Epithelial cell of prostate (primary cell): ENCODE measurements at regions not wholly inside any gene's neighbourhood (a gene's known extent, or its start where the extent isn't known, plus 50 kb on each side); places are given as distances from the start of the nearest gene placed in this dataset.
"Not testable (repeated sequence)": the region's sequence is repeated elsewhere in the genome, so short reads cannot be mapped to it uniquely, and the experiment has no call there.

Experiments used
- DNase-seq: peaks from one replicate; pipeline ENCODE4 v3.0.0-alpha.2; 2011; ENCODE audit warnings: low read depth, low spot score
- H3K27ac ChIP-seq: fragments of 450-650 bp; 2 replicates; pipeline ENCODE4 v1.5.1; 2017; ENCODE audit warnings: mild to moderate bottlenecking

DNA sequence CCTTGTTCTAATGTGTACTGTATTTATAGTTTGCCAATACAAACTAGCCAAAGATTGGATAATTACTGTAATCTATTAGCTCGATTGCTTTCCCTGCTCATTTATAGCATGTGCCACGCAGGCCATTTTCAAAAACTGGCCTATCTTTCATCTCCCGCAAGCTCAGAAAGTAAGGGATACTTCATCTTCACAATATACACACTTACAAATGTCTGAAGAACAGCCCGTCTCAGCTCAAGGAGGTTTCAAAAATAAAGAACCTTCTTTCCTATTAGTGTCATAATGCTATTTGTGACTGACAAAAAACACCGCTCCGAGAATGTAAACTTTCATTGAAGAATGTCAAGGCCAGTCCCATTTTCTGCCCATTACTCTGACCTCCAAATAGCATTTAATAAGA, 306.4 kb upstream of the ZNF507 start:
- DNase-seq: no peak
- no peak overlapping the region for H3K27ac ChIP-seq

DNA sequence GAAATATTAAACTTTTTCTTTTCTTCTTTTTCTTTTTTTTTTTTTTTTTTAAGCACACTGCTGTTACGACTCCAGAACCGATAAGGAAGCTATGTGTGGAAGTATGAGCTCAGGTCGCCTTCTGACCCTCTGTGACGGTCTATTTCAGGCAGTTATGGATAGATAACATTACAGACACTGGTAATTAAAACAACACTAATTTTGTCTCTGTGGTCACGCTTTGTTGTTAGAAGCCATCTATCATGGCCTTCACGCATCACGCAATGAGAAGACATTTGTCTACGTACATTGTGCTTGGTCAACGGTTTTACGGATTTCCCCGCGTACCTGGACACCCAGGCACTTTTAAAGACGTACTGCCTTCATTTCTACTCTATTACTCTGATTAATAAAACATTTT, 306.0 kb upstream of the ZNF507 start:
- DNase-seq: no peak
- no peak overlapping the region for H3K27ac ChIP-seq

DNA sequence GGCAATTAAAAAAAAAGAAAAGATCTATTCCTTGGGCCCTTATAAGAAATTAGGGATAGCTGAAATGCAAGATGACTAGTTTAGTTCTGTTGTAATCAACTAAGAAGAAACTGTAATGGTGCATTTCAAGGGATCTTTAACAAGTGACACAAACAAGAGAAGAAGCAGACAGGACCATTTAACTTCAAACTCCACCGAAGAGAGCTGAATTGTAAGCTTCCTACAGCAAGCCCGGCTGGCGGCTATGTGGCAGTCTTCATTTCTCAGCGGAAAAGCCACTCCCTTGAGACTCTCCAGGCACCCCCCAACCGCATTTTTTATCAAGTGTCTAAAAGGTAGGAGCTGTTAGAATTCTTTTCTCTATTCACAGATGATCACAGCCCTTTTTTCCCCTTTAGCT, 305.2 kb upstream of the ZNF507 start:
- DNase-seq: no peak
- no peak overlapping the region for H3K27ac ChIP-seq

GRCh38 chr19:32041681-32042292, 303.6 kb upstream of the ZNF507 start:
- no peak overlapping the region for H3K27ac ChIP-seq
- no peak for DNase-seq

- H3K27ac ChIP-seq: no peak overlapping the region
- DNase-seq: no peak
Measured at GRCh38 chr19:32047788-32048187, 297.6 kb upstream of the ZNF507 start.

GRCh38 chr19:32053376-32053775, 292.0 kb upstream of the ZNF507 start:
- H3K27ac ChIP-seq: no peak overlapping the region
- no peak for DNase-seq

- DNase-seq: no peak
- no peak overlapping the region for H3K27ac ChIP-seq
Measured at GRCh38 chr19:32053861-32054260, 291.5 kb upstream of the ZNF507 start.

GRCh38 chr19:32058131-32058530, 287.3 kb upstream of the ZNF507 start:
- DNase-seq: no peak

GRCh38 chr19:32061315-32061714, 284.1 kb upstream of the ZNF507 start:
- DNase-seq: peak; percentile 45

More at GRCh38 chr19:32058131-32058530, 287.3 kb upstream of the ZNF507 start:
- H3K27ac ChIP-seq: no peak overlapping the region

DNA sequence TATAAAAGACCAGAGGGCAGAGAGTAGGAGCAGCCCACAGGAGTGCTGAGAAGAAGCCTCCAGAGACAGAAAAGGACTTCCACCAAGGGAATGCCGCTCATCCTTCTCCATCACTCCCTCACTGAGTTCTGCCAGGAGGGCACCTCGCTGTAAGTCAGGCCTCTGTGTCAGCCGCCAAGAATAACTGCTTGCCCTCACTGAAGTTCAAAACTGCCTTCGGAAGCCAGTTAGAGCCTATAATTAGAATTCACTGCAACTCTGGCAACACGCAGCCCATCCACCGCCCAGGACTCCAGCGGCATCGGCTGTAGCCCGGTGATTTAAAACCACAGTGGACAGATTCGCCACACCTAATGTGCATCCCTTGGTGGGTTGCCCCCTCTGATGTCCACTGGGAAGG, 281.8 kb upstream of the ZNF507 start:
- no peak overlapping the region for H3K27ac ChIP-seq
- no peak for DNase-seq

More at GRCh38 chr19:32061315-32061714, 284.1 kb upstream of the ZNF507 start:
- no peak overlapping the region for H3K27ac ChIP-seq

- DNase-seq: no peak
- no peak overlapping the region for H3K27ac ChIP-seq
Measured at GRCh38 chr19:32066056-32066455, 279.4 kb upstream of the ZNF507 start.

GRCh38 chr19:32067685-32068084, 277.7 kb upstream of the ZNF507 start:
- no peak overlapping the region for H3K27ac ChIP-seq
- no peak for DNase-seq

- DNase-seq: no peak
- H3K27ac ChIP-seq: no peak overlapping the region
Measured at GRCh38 chr19:32068793-32069192, 276.6 kb upstream of the ZNF507 start.

GRCh38 chr19:32070101-32070500, 275.3 kb upstream of the ZNF507 start:
- DNase-seq: no peak
- H3K27ac ChIP-seq: no peak overlapping the region

DNA sequence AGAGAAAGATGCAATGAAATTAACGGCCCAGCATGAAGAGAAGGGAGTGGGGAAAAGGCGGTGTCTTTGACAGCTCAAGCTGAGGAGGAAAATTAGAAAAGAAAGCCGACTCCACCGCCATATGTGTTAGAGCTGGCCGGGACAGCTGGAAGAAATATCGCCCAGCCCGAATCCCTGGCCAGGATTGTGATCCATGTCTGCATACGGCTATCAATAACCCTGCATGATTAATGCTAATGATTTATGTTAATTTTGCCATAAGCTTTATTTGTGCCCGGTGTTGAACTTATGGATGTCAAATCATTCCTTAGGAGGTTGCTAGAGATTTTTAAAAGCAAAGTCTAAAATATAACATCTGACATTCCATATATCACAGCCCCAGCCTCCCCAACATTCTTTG, 263.4 kb upstream of the ZNF507 start:
- no peak for DNase-seq
- H3K27ac ChIP-seq: no peak overlapping the region

- not testable (repeated sequence) for DNase-seq, H3K27ac ChIP-seq
Measured at GRCh38 chr19:32084756-32085363, 260.6 kb upstream of the ZNF507 start.

DNA sequence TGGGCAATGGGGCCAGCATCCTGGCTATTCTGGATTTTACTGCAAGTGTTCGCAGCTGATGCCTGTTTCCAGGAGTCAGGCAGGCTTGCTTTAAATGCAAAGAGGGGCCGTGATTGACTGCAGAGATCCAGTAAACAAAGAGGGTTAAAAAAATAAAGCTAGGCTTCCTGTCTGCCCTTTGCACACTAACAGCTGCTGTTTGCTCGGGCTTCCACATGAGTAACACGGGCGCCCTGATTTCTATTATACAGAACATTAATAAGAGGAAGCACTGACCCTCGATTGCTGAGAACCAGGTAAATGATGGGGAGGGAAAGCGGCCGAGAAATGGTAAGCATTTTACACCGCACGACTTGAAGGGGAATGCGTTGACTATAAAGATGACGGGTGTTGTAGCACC, 254.2 kb upstream of the ZNF507 start:
- no peak overlapping the region for H3K27ac ChIP-seq
- no peak for DNase-seq

DNA sequence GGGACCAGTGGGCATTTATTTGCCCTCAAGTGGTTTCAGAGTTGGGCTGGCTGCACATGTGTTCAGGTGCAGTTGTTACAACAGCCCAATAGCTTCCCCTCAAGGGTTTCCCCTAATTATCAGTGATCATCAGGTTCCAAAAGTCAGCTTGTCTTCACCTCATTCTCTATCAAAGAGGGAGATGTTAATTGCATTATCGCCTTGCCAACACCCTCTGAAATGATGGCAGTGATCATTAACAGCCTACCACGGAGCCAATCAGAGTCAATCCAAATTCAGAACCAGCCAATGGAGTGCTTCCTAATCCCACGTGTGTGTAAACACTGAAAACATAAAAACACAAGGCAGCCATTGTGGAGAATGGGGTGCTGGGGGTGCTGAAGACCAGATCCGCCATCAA, 248.4 kb upstream of the ZNF507 start:
- H3K27ac ChIP-seq: no peak overlapping the region
- no peak for DNase-seq

GRCh38 chr19:32097620-32098019, 247.8 kb upstream of the ZNF507 start:
- no peak for DNase-seq
- no peak overlapping the region for H3K27ac ChIP-seq

GRCh38 chr19:32098968-32099367, 246.4 kb upstream of the ZNF507 start:
- DNase-seq: no peak
- H3K27ac ChIP-seq: no peak overlapping the region

- no peak for DNase-seq
- no peak overlapping the region for H3K27ac ChIP-seq
Measured at GRCh38 chr19:32101206-32101605, 244.2 kb upstream of the ZNF507 start.

- H3K27ac ChIP-seq: no peak overlapping the region
- no peak for DNase-seq
Measured at GRCh38 chr19:32103541-32103940, 241.9 kb upstream of the ZNF507 start.
